A673 (cell line): ENCODE measurements at regions not wholly inside any gene's neighbourhood (a gene's known extent, or its start where the extent isn't known, plus 50 kb on each side); places are given as distances from the start of the nearest gene placed in this dataset.

Source experiments
- CTCF ChIP-seq: fragments of 300-800, 200-600 bp; sonication (generic); conservative IDR thresholded peaks from 2 replicates; pipeline ENCODE4 v1.5.1; 2017; ENCODE audit warnings: low read depth, mild to moderate bottlenecking, antibody characterized with exemption, low read length, moderate library complexity, mixed read lengths
- EZH2 ChIP-seq: fragments of 200-600 bp; sonication (generic); IDR thresholded peaks from 2 replicates; pipeline ENCODE4 v1.6.1; 2017; ENCODE audit warnings: borderline replicate concordance, low read depth, mild to moderate bottlenecking, mixed read lengths, antibody characterized with exemption, low read length; ENCODE audit not compliant: poor library complexity, severe bottlenecking

GRCh38 chr1:218967836-218968235, 205.8 kb upstream of the LYPLAL1 start:
- no peak for TF ChIP-seq CTCF
- no peak for TF ChIP-seq EZH2
